Liver (tissue), 8 donors: ENCODE measurements at regions not wholly inside any gene's neighbourhood (a gene's known extent, or its start where the extent isn't known, plus 50 kb on each side); places are given as distances from the start of the nearest gene placed in this dataset.

Experiments
- DNase-seq: peaks from one replicate; pipeline ENCODE4 v3.0.0-alpha.2; 2017; ENCODE audit warnings: low spot score
- H3K27ac ChIP-seq, 2 donors: one replicate each; pipeline ENCODE4 v1.7.0; 2013; ENCODE audit warnings: inconsistent platforms in 2 of 2, low read length in 2 of 2, control low read depth in 1 of 2, low read depth in 1 of 2, mild to moderate bottlenecking in 1 of 2
- H3K27me3 ChIP-seq, 4 donors: one replicate each; pipeline versions ENCODE4 v1.6.1 to v1.7.0; 2013; ENCODE audit warnings: low read length in 3 of 4, inconsistent platforms in 1 of 4, mild to moderate bottlenecking in 1 of 4, moderate library complexity in 1 of 4; ENCODE audit not compliant: control insufficient read depth in 4 of 4, insufficient read depth in 4 of 4
- H3K36me3 ChIP-seq, 4 donors: one replicate each; pipeline versions ENCODE4 v1.6.1 to v1.7.0; 2013; ENCODE audit warnings: low read length in 3 of 4, mild to moderate bottlenecking in 3 of 4, low read depth in 1 of 4, moderate library complexity in 1 of 4; ENCODE audit not compliant: control insufficient read depth in 4 of 4, insufficient read depth in 3 of 4
- H3K4me1 ChIP-seq, 4 donors: one replicate each; pipeline versions ENCODE4 v1.6.1 to v1.7.0; 2013; ENCODE audit warnings: low read length in 3 of 4, mild to moderate bottlenecking in 3 of 4, moderate library complexity in 1 of 4; ENCODE audit not compliant: control insufficient read depth in 4 of 4, insufficient read depth in 4 of 4
- H3K4me3 ChIP-seq, 3 donors: one replicate each; pipeline versions ENCODE4 v1.6.1 to v1.7.0; 2013; ENCODE audit warnings: low read length in 3 of 3, control low read depth in 1 of 3, low read depth in 1 of 3, mild to moderate bottlenecking in 1 of 3
- H3K9ac ChIP-seq, 2 donors: one replicate each; pipeline ENCODE4 v1.7.0; 2013; ENCODE audit warnings: low read length in 2 of 2, mild to moderate bottlenecking in 2 of 2, moderate library complexity in 2 of 2, control low read depth in 1 of 2, low read depth in 1 of 2
- H3K9me3 ChIP-seq, 4 donors: one replicate each; pipeline versions ENCODE4 v1.6.1 to v1.7.0; 2013; ENCODE audit warnings: low read length in 3 of 4; ENCODE audit not compliant: control insufficient read depth in 4 of 4
- ATF3 ChIP-seq: IDR thresholded peaks from 2 replicates; pipeline ENCODE4 v1.6.1; 2016; ENCODE audit warnings: antibody characterized with exemption
- EGR1 ChIP-seq, 2 donors: IDR thresholded peaks; 2 replicates each; pipeline ENCODE4 v1.6.1; 2016 to 2018; ENCODE audit warnings: antibody characterized with exemption in 2 of 2, low read depth in 2 of 2
- FOXA2 ChIP-seq: IDR thresholded peaks from 2 replicates; pipeline ENCODE4 v1.6.1; 2016; ENCODE audit warnings: antibody characterized with exemption
- RAD21 ChIP-seq, 2 donors: IDR thresholded peaks; 2 replicates each; pipeline ENCODE4 v1.6.1; 2016; ENCODE audit warnings: antibody characterized with exemption in 2 of 2, mild to moderate bottlenecking in 2 of 2
- REST ChIP-seq: IDR thresholded peaks from 2 replicates; pipeline ENCODE4 v1.6.1; 2016; ENCODE audit warnings: antibody characterized with exemption, mild to moderate bottlenecking
- WGBS: extraction: QIAGEN DNeasy Blood & Tissue Kit; methylation state at CpG from one replicate; pipeline ENCODE4 v1.1.7; 2013; 5-methylcytosine and 5-hydroxymethylcytosine counted together
- TF ChIP-seq, protein P1 (sequence below): fragments of 150-350 bp; IDR thresholded peaks from 2 replicates; pipeline ENCODE4 v1.5.1; 2017; ENCODE audit warnings: improper control_type of control experiment, low read depth, low read length; ENCODE audit not compliant: missing input control
- TF ChIP-seq, protein P2 (sequence below): IDR thresholded peaks from 2 replicates; pipeline ENCODE4 v1.6.1; 2016; ENCODE audit warnings: antibody characterized with exemption
- donor health status: healthy.
- donor health status: healthy.
- donor health status: healthy.
- donor health status: healthy.
- donor health status: healthy.

- Histone ChIP-seq H3K4me1 (peaks cover 0 to 5% (median under 1%) of the 10 kb centered on the region in 4 donors), H3K27ac (no peak overlapping the region), H3K4me3 (no peak overlapping the region), H3K36me3 (no peaks in the 10 kb centered on the region), H3K9me3 (no peaks in the 10 kb centered on the region), H3K9ac (no peak overlapping the region), H3K27me3 (no peaks in the 10 kb centered on the region)
- no peak for DNase-seq
- no peak for TF ChIP-seq FOXA2
- peak; percentile 61 to 68 for TF ChIP-seq RAD21 (IDR thresholded peaks at IDR 0.05)
- TF ChIP-seq, protein P1, sequence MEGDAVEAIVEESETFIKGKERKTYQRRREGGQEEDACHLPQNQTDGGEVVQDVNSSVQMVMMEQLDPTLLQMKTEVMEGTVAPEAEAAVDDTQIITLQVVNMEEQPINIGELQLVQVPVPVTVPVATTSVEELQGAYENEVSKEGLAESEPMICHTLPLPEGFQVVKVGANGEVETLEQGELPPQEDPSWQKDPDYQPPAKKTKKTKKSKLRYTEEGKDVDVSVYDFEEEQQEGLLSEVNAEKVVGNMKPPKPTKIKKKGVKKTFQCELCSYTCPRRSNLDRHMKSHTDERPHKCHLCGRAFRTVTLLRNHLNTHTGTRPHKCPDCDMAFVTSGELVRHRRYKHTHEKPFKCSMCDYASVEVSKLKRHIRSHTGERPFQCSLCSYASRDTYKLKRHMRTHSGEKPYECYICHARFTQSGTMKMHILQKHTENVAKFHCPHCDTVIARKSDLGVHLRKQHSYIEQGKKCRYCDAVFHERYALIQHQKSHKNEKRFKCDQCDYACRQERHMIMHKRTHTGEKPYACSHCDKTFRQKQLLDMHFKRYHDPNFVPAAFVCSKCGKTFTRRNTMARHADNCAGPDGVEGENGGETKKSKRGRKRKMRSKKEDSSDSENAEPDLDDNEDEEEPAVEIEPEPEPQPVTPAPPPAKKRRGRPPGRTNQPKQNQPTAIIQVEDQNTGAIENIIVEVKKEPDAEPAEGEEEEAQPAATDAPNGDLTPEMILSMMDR: peak; percentile 14
- WGBS: 43% methylated on average over 2 of the region's 2 CpGs
These were observed 76.2 kb downstream of the CHRNA1 start for GRCh38 chr2:174688079-174688478.

- 92% methylated on average over 1 of the region's 1 CpG for WGBS
- H3K4me1 ChIP-seq: peaks cover 0 to 15% (median 8%) of the 10 kb centered on the region in 4 donors
- no peaks in the 10 kb centered on the region for H3K36me3 ChIP-seq
- no peak for DNase-seq
- H3K9ac ChIP-seq: no peak overlapping the region
- no peak overlapping the region for H3K27ac ChIP-seq
- TF ChIP-seq REST (no peak), RAD21 (IDR thresholded peaks at IDR 0.05) (no peak), ATF3 (no peak)
- TF ChIP-seq, protein P1: no peak
- no peaks in the 10 kb centered on the region for H3K9me3 ChIP-seq
- no peak overlapping the region for H3K4me3 ChIP-seq
- H3K27me3 ChIP-seq: no peaks in the 10 kb centered on the region
These were observed 77.8 kb downstream of the CHRNA1 start for GRCh38 chr2:174686430-174686829.

DNA sequence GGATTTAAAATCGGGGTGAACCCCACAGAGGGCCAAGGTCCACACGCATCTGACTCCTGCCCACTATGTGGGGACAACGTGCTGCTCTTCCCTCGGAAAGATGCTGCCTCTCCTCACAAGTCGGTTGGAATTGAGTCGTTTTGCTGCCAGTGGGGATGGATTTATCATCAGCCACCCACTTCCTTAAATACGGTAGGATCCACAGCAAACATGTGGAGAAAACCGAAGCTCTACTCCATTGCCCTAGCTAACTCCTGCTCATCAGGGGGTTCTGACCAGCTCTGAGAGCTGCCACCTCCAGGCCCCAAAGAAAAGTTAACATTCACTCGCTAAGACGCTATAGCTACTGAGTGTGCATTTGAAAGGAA, 80.9 kb downstream of the CHRNA1 start:
- TF ChIP-seq EGR1 (IDR thresholded peaks at IDR 0.05; ENCODE audit: low read depth in 2 of 2): no peak
- TF ChIP-seq, protein P2, sequence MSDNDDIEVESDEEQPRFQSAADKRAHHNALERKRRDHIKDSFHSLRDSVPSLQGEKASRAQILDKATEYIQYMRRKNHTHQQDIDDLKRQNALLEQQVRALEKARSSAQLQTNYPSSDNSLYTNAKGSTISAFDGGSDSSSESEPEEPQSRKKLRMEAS: no peak
- H3K4me3 ChIP-seq: peak overlapping the region in 2 of 3 donors; percentile 21 to 83

More for the DNA sequence above, 80.9 kb downstream of the CHRNA1 start:
- no peaks in the 10 kb centered on the region for H3K9me3 ChIP-seq
- peaks cover 0 to 15% (median 8%) of the 10 kb centered on the region in 4 donors for H3K4me1 ChIP-seq
- WGBS: 10% methylated on average over 10 of the region's 10 CpGs
- H3K9ac ChIP-seq: no peak overlapping the region
- H3K36me3 ChIP-seq: no peaks in the 10 kb centered on the region
- no peak for DNase-seq
- H3K27me3 ChIP-seq: no peaks in the 10 kb centered on the region
- peak overlapping the region in 1 of 2 donors; percentile 37 for H3K27ac ChIP-seq
